ENCODE measurements at regions not wholly inside any gene's neighbourhood (a gene's known extent, or its start where the extent isn't known, plus 50 kb on each side); places are given as distances from the start of the nearest gene placed in this dataset.

DNA sequence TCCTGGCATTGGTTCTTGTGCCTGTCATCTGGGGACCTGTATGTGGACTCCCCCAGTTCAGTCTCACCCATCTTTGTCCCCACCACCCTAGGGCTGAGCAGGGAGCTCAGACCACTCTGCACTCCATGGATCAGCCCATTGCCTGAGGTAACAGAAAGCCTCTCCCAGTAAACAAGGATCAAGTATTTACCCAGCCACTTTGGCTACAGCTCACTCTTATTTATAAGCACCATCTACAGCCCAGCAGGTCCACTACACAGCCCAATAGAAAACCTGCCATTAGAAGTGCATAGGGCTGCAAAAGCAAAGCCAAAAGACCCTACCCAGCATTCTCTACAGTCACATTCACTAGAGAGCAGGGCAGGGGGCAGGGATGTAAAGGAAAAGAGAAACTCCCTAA is 335.0 kb upstream of the SYNCRIP start:
- TF ChIP-seq CTCF (IDR thresholded peaks at IDR 0.05) (no peak), POLR2A (IDR thresholded peaks at IDR 0.05) (no peak)
